Stomach (tissue), 8 donors: ENCODE measurements at regions not wholly inside any gene's neighbourhood (a gene's known extent, or its start where the extent isn't known, plus 50 kb on each side); places are given as distances from the start of the nearest gene placed in this dataset.

Experiments used
- DNase-seq, 2 donors: peaks; one replicate each; pipeline versions ENCODE4 v3.0.0 to v3.0.0-alpha.2; 2013 to 2019
- H3K27ac ChIP-seq, 5 donors: fragments of 200-600 bp in 4 of 5; sonication (generic) in 4 of 5; one replicate each; pipeline ENCODE4 v1.5.1; 2013 to 2019; ENCODE audit warnings: mild to moderate bottlenecking in 1 of 5, moderate library complexity in 1 of 5
- H3K27me3 ChIP-seq, 3 donors: fragments of 200-600 bp; sonication (generic); one replicate each; pipeline ENCODE4 v1.5.1; 2017 to 2019; ENCODE audit warnings: mixed run types in 1 of 3
- H3K36me3 ChIP-seq, 4 donors: fragments of 200-600 bp; sonication (generic); 1 replicate in 3 of 4; 2 replicates in 1 of 4; pipeline ENCODE4 v1.5.1; 2016 to 2019
- H3K4me1 ChIP-seq, 4 donors: fragments of 200-600 bp; sonication (generic); one replicate each; pipeline ENCODE4 v1.5.1; 2016 to 2019
- H3K4me3 ChIP-seq, 4 donors: fragments of 200-600 bp; sonication (generic) in 3 of 4; one replicate each; pipeline ENCODE4 v1.5.1; 2016 to 2019; ENCODE audit warnings: mild to moderate bottlenecking in 1 of 4
- H3K9me3 ChIP-seq, 4 donors: fragments of 200-600 bp; sonication (generic); one replicate each; pipeline ENCODE4 v1.5.1; 2016 to 2019
- EP300 ChIP-seq: sonication (generic); formaldehyde crosslinking; IDR thresholded peaks from one replicate; pipeline ENCODE4 v1.6.1; 2017; ENCODE audit warnings: antibody characterized with exemption
- POLR2A ChIP-seq, 4 donors: fragments of 450-650 bp; IDR thresholded peaks; one replicate each; pipeline ENCODE4 v1.6.1; 2016; ENCODE audit warnings: antibody characterized with exemption in 4 of 4, control low read depth in 2 of 4, mild to moderate bottlenecking in 1 of 4, moderate library complexity in 1 of 4
- POLR2AphosphoS5 ChIP-seq, 3 donors: sonication (generic); formaldehyde crosslinking; IDR thresholded peaks; one replicate each; pipeline ENCODE4 v1.6.1; 2016; ENCODE audit warnings: antibody characterized with exemption in 3 of 3
- WGBS, 5 donors: extraction: QIAGEN DNeasy Blood & Tissue Kit in 3 of 5; methylation state at CpG; one replicate each; pipeline versions ENCODE4 v1.1.5 to v1.1.7; 2013 to 2018; 5-methylcytosine and 5-hydroxymethylcytosine counted together
- intact Hi-C: fragments of 100-400 bp; cut with DNase I; formaldehyde crosslinking; loops from one replicate; pipeline ENCODE4 v1.15.1; 2023; ENCODE audit warnings: low total_unique reads
- TF ChIP-seq, protein P1 (sequence below), 7 experiments: fragments of 450-650 bp in 4 of 7; fragments of 200-600 bp in 3 of 7; sonication (generic) in 3 of 7; IDR thresholded peaks; one replicate each; pipeline ENCODE4 v1.5.1; 2016 to 2019; ENCODE audit warnings: antibody characterized with exemption in 7 of 7, control low read depth in 2 of 7, mild to moderate bottlenecking in 1 of 7
- donor health status: healthy with polysubstance abuse.
- donor health status: Bipolar disorder and iron deficiency.
- donor health status: healthy.

DNA sequence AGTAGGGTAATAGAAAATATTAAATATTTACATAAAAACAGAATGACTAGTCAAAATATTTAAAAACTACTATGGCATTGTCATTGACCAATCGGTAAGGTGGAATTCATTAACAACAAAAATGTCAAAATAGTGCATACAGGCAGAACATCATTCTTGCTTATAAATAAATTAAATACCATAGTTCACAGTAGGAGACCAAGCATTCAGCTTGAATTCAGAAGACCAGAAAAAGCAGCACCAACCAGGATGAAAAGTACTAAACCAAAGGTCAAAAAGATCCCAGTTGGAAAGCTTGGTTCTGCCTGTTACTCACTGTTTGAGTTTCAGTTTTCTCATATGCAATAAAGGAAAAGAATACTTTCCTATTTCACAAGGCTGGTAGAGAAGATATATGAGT is 244.3 kb downstream of the OSR1 start:
- WGBS, 5 donors: 59 to 84% (median 73%) methylated on average over 1 of the region's 1 CpG

DNA sequence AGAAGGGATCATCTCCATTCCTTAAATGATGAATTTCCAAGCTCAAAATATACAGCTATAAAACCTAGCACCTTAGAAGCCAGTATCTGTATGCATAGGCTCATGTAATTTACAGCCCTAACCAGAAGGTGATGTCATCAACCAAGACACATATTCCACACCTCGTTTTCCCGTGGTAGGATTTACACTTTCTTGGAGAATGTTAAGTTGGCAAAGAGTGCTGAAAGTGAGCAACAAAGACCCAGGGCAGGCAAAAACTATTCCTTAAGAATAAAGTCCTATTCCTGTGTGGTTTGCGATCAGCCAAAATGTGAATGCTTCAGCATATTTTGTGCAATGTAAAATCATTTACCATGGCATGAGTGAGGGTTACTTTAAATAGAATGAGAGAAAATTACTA is 247.1 kb downstream of the OSR1 start:
- no peak for DNase-seq
- intact Hi-C loops: no loop called here
- no peaks in the 10 kb centered on the region for H3K4me1 ChIP-seq
- H3K36me3 ChIP-seq: no peaks in the 10 kb centered on the region
- H3K9me3 ChIP-seq: no peaks in the 10 kb centered on the region
- no peaks in the 10 kb centered on the region for H3K27me3 ChIP-seq
- TF ChIP-seq POLR2AphosphoS5 (IDR thresholded peaks at IDR 0.05) (no peak), EP300 (no peak), POLR2A (IDR thresholded peaks at IDR 0.05) (no peak)
- TF ChIP-seq, protein P1, sequence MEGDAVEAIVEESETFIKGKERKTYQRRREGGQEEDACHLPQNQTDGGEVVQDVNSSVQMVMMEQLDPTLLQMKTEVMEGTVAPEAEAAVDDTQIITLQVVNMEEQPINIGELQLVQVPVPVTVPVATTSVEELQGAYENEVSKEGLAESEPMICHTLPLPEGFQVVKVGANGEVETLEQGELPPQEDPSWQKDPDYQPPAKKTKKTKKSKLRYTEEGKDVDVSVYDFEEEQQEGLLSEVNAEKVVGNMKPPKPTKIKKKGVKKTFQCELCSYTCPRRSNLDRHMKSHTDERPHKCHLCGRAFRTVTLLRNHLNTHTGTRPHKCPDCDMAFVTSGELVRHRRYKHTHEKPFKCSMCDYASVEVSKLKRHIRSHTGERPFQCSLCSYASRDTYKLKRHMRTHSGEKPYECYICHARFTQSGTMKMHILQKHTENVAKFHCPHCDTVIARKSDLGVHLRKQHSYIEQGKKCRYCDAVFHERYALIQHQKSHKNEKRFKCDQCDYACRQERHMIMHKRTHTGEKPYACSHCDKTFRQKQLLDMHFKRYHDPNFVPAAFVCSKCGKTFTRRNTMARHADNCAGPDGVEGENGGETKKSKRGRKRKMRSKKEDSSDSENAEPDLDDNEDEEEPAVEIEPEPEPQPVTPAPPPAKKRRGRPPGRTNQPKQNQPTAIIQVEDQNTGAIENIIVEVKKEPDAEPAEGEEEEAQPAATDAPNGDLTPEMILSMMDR (IDR thresholded peaks at IDR 0.05): no peak
- no peak overlapping the region for H3K27ac ChIP-seq
- H3K4me3 ChIP-seq: no peak overlapping the region
- WGBS, 5 donors: 57 to 83% (median 73%) methylated on average over 3 of the region's 3 CpGs

More for the DNA sequence above, 244.3 kb downstream of the OSR1 start:
- H3K27ac ChIP-seq: no peak overlapping the region
- H3K27me3 ChIP-seq: no peaks in the 10 kb centered on the region
- TF ChIP-seq POLR2AphosphoS5 (IDR thresholded peaks at IDR 0.05) (no peak), POLR2A (IDR thresholded peaks at IDR 0.05) (no peak), EP300 (no peak)
- TF ChIP-seq, protein P1 (IDR thresholded peaks at IDR 0.05): no peak
- no peaks in the 10 kb centered on the region for H3K9me3 ChIP-seq
- no peak for DNase-seq
- H3K4me3 ChIP-seq: no peak overlapping the region
- no peaks in the 10 kb centered on the region for H3K4me1 ChIP-seq
- intact Hi-C loops: no loop called here
- H3K36me3 ChIP-seq: no peaks in the 10 kb centered on the region

- Histone ChIP-seq H3K36me3 (no peaks in the 10 kb centered on the region), H3K9me3 (no peaks in the 10 kb centered on the region), H3K27me3 (no peaks in the 10 kb centered on the region), H3K27ac (no peak overlapping the region), H3K4me3 (no peak overlapping the region), H3K4me1 (peaks cover 0 to 5% (median 0%) of the 10 kb centered on the region in 4 donors)
- intact Hi-C loops: no loop called here
- WGBS, 5 donors: 55 to 87% (median 66%) methylated on average over 5 of the region's 5 CpGs
- TF ChIP-seq, protein P1 (IDR thresholded peaks at IDR 0.05): no peak
- TF ChIP-seq EP300 (no peak), POLR2AphosphoS5 (IDR thresholded peaks at IDR 0.05) (no peak), POLR2A (IDR thresholded peaks at IDR 0.05) (no peak)
- peak in 1 of 2 donors; percentile 27 for DNase-seq
Observed at GRCh38 chr2:19109518-19109917, 248.9 kb downstream of the OSR1 start.

GRCh38 chr2:19106376-19106775 is 252.0 kb downstream of the OSR1 start:
- 84 to 97% (median 87%) methylated on average over 1 of the region's 1 CpG for WGBS, 5 donors
- no peaks in the 10 kb centered on the region for H3K36me3 ChIP-seq
- TF ChIP-seq POLR2A (IDR thresholded peaks at IDR 0.05): no peak
- TF ChIP-seq, protein P1 (IDR thresholded peaks at IDR 0.05): no peak
- TF ChIP-seq EP300: no peak
- TF ChIP-seq POLR2AphosphoS5 (IDR thresholded peaks at IDR 0.05): no peak
- no peak for DNase-seq
- no peak overlapping the region for H3K27ac ChIP-seq
- H3K4me3 ChIP-seq: no peak overlapping the region
- intact Hi-C loops: no loop called here
- H3K27me3 ChIP-seq: no peaks in the 10 kb centered on the region
- no peaks in the 10 kb centered on the region for H3K9me3 ChIP-seq
- H3K4me1 ChIP-seq: peaks cover 0 to 5% (median 0%) of the 10 kb centered on the region in 4 donors
